ENCODE measurements at regions not wholly inside any gene's neighbourhood (a gene's known extent, or its start where the extent isn't known, plus 50 kb on each side); places are given as distances from the start of the nearest gene placed in this dataset.

DNA sequence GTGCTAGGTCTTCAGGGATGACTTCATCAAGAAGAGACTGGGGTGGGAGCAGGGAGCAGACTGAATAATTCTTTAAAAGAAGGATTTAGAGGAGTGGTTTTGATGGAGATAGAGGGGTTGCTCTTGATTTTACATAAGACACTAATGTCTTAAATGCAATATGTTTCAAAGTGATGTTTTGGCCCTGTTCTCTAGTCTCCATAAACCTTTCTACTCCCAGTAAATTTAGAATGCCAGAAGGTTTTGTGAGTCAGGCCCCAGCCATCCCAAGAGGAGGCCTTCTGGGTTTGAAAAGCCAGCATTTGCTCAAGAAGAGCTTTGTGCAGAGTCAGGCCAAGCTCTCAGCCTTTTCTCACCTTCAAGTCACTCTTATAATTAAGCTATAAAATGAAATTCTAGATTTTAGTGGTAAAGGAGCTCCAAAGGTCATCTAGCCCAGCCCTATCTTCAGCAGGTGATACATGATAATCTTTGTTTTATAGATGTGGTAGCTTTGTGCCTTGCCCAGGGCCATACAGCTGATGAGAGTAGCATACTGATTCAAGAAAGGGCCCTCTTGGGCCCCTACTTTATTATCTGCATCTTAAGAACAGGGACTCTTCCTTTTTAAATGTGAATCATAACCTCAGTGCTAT is 122.8 kb upstream of the MTNR1B start:
- Mint-ChIP-seq H3K4me1 (ENCODE audit: low read depth, unreplicated experiment) (no peaks in the 10 kb centered on the region), H3K4me3 (ENCODE audit: unreplicated experiment) (no peak overlapping the region), H3K27me3 (ENCODE audit: insufficient read depth, unreplicated experiment) (peaks cover 8% of the 10 kb centered on the region), H3K27ac (ENCODE audit: unreplicated experiment) (no peak overlapping the region), H3K36me3 (ENCODE audit: insufficient read depth, unreplicated experiment) (no peaks in the 10 kb centered on the region), H3K9me3 (ENCODE audit: unreplicated experiment) (no peaks in the 10 kb centered on the region)
- intact Hi-C loops (cut with micrococcal nuclease; ENCODE audit: unreplicated experiment): no loop called here
- Histone ChIP-seq H3K27me3 (replicated peaks; ENCODE audit: control insufficient read depth, insufficient read depth, low read length) (no peaks in the 10 kb centered on the region), H3K9me3 (no peaks in the 10 kb centered on the region), H3K4me3 (ENCODE audit: low read depth, low read length) (no peak overlapping the region), H3K36me3 (ENCODE audit: control insufficient read depth, insufficient read depth, low read length) (no peaks in the 10 kb centered on the region), H3K4me1 (no peaks in the 10 kb centered on the region)
- ChIA-PET POLR2A (no interaction called here), CTCF (no interaction called here)
- TF ChIP-seq, protein P1, sequence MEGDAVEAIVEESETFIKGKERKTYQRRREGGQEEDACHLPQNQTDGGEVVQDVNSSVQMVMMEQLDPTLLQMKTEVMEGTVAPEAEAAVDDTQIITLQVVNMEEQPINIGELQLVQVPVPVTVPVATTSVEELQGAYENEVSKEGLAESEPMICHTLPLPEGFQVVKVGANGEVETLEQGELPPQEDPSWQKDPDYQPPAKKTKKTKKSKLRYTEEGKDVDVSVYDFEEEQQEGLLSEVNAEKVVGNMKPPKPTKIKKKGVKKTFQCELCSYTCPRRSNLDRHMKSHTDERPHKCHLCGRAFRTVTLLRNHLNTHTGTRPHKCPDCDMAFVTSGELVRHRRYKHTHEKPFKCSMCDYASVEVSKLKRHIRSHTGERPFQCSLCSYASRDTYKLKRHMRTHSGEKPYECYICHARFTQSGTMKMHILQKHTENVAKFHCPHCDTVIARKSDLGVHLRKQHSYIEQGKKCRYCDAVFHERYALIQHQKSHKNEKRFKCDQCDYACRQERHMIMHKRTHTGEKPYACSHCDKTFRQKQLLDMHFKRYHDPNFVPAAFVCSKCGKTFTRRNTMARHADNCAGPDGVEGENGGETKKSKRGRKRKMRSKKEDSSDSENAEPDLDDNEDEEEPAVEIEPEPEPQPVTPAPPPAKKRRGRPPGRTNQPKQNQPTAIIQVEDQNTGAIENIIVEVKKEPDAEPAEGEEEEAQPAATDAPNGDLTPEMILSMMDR (IDR thresholded peaks at IDR 0.05; ENCODE audit: insufficient read depth in 1 of 2, low read depth in 1 of 2, low read length in 1 of 2, severe bottlenecking in 1 of 2, unreplicated experiment in 1 of 2): no peak
- no TSS peak for BruUV-seq (replicated peaks)
- no peak for DNase-seq

DNA sequence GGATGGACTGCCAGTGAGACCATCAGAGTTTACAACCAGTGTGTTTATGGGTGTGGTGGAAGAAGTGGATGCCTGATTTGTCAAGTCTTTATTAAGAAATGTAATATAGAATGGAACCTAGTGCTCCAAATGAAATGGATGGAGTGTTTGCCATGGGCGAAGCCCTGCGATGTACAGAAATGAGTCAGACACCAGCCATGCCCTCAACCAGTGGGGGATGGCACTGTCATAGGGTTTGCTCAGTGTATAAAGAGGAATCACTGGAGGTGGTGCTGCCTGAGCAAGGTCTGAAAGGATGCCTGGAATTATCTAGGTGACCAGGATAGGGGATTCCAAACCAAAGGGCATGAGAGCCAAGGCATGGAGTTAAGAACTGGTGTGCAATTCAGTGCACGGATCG is 120.9 kb upstream of the MTNR1B start:
- no peaks in the 10 kb centered on the region for H3K36me3 ChIP-seq (ENCODE audit: control insufficient read depth, insufficient read depth, low read length)
- Mint-ChIP-seq H3K4me1 (ENCODE audit: low read depth, unreplicated experiment) (no peaks in the 10 kb centered on the region), H3K4me3 (ENCODE audit: unreplicated experiment) (no peak overlapping the region), H3K27ac (ENCODE audit: unreplicated experiment) (no peak overlapping the region), H3K27me3 (ENCODE audit: insufficient read depth, unreplicated experiment) (peaks cover 6% of the 10 kb centered on the region), H3K9me3 (ENCODE audit: unreplicated experiment) (no peaks in the 10 kb centered on the region), H3K36me3 (ENCODE audit: insufficient read depth, unreplicated experiment) (no peaks in the 10 kb centered on the region)
- ChIA-PET CTCF (no interaction called here), POLR2A (no interaction called here)
- H3K9me3 ChIP-seq: no peaks in the 10 kb centered on the region
- TF ChIP-seq, protein P1 (IDR thresholded peaks at IDR 0.05; ENCODE audit: insufficient read depth in 1 of 2, low read depth in 1 of 2, low read length in 1 of 2, severe bottlenecking in 1 of 2, unreplicated experiment in 1 of 2): no peak
- intact Hi-C loops (cut with micrococcal nuclease; ENCODE audit: unreplicated experiment): no loop called here
- H3K4me1 ChIP-seq: no peaks in the 10 kb centered on the region
- no peaks in the 10 kb centered on the region for H3K27me3 ChIP-seq (replicated peaks; ENCODE audit: control insufficient read depth, insufficient read depth, low read length)
- no TSS peak for BruUV-seq (replicated peaks)
- H3K4me3 ChIP-seq (ENCODE audit: low read depth, low read length): no peak overlapping the region
- no peak for DNase-seq

DNA sequence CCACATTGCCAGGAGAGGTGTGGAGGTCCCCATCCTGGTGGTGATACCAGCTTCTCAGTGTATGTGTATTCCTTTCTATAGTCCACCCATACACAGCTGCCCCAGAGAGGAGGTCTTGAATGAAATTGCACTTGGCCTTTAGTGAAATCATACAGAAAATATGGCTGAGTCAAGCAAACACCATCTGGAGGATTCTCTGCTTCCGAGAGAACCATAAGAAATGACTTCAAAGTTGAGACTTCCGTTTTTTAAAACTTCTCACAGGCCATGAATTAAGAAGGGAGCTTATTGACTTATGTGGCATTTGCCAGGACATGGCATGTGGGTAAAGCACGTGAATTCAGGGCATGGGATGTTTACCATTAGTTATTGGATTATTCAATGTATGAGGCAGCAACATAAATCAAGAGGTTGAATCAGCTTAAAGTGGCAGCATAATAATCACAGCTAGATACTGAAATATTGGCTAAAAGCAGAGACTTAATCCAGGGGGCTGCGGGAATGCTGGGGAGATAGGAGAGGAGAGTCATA is 119.1 kb upstream of the MTNR1B start:
- TF ChIP-seq, protein P1 (IDR thresholded peaks at IDR 0.05; ENCODE audit: insufficient read depth in 1 of 2, low read depth in 1 of 2, low read length in 1 of 2, severe bottlenecking in 1 of 2, unreplicated experiment in 1 of 2): no peak
- Mint-ChIP-seq H3K4me3 (ENCODE audit: unreplicated experiment) (no peak overlapping the region), H3K4me1 (ENCODE audit: low read depth, unreplicated experiment) (no peaks in the 10 kb centered on the region), H3K27ac (ENCODE audit: unreplicated experiment) (no peak overlapping the region), H3K9me3 (ENCODE audit: unreplicated experiment) (no peaks in the 10 kb centered on the region), H3K36me3 (ENCODE audit: insufficient read depth, unreplicated experiment) (no peaks in the 10 kb centered on the region), H3K27me3 (ENCODE audit: insufficient read depth, unreplicated experiment) (peaks cover 3% of the 10 kb centered on the region)
- Histone ChIP-seq H3K4me1 (no peaks in the 10 kb centered on the region), H3K4me3 (ENCODE audit: low read depth, low read length) (no peak overlapping the region), H3K27me3 (replicated peaks; ENCODE audit: control insufficient read depth, insufficient read depth, low read length) (no peaks in the 10 kb centered on the region), H3K36me3 (ENCODE audit: control insufficient read depth, insufficient read depth, low read length) (no peaks in the 10 kb centered on the region), H3K9me3 (no peaks in the 10 kb centered on the region)
- ChIA-PET POLR2A (no interaction called here), CTCF (no interaction called here)
- no peak for DNase-seq
- intact Hi-C loops (cut with micrococcal nuclease; ENCODE audit: unreplicated experiment): no loop called here
- no TSS peak for BruUV-seq (replicated peaks)

Measured in Caco-2 (cell line).